ENCODE measurements at regions not wholly inside any gene's neighbourhood (a gene's known extent, or its start where the extent isn't known, plus 50 kb on each side); places are given as distances from the start of the nearest gene placed in this dataset.

- TF ChIP-seq POLR2A (IDR thresholded peaks at IDR 0.05) = no peak
- TF ChIP-seq, protein P1, sequence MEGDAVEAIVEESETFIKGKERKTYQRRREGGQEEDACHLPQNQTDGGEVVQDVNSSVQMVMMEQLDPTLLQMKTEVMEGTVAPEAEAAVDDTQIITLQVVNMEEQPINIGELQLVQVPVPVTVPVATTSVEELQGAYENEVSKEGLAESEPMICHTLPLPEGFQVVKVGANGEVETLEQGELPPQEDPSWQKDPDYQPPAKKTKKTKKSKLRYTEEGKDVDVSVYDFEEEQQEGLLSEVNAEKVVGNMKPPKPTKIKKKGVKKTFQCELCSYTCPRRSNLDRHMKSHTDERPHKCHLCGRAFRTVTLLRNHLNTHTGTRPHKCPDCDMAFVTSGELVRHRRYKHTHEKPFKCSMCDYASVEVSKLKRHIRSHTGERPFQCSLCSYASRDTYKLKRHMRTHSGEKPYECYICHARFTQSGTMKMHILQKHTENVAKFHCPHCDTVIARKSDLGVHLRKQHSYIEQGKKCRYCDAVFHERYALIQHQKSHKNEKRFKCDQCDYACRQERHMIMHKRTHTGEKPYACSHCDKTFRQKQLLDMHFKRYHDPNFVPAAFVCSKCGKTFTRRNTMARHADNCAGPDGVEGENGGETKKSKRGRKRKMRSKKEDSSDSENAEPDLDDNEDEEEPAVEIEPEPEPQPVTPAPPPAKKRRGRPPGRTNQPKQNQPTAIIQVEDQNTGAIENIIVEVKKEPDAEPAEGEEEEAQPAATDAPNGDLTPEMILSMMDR (IDR thresholded peaks at IDR 0.05) = no peak
- TF ChIP-seq EP300 (IDR thresholded peaks at IDR 0.05) = no peak
Measured at GRCh38 chr17:27076814-27077213, 217.1 kb upstream of the WSB1 start.

Data from ovary (tissue), 3 donors.